ENCODE measurements at regions not wholly inside any gene's neighbourhood (a gene's known extent, or its start where the extent isn't known, plus 50 kb on each side); places are given as distances from the start of the nearest gene placed in this dataset.

DNA sequence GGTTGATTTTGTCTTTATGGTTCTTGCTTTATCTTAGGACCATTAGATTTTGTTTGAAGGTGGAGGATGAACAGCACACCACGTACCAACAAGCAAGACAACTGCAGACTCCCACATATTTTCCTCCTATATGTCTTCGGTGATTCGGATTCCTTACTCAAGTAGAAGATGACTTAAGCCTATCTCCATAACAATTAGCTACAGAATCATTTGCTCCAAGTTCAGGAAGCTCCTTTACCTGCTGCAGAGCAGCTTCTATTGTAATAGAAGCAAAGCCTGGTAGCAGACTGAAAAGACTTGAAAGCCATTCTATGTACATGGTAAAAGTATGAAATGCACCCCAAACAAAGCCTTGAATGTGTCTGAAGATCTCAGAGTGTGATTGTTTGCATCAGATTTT lies 229.0 kb downstream of the SOX2 start:
- POLR2A ChIA-PET: no interaction called here

DNA sequence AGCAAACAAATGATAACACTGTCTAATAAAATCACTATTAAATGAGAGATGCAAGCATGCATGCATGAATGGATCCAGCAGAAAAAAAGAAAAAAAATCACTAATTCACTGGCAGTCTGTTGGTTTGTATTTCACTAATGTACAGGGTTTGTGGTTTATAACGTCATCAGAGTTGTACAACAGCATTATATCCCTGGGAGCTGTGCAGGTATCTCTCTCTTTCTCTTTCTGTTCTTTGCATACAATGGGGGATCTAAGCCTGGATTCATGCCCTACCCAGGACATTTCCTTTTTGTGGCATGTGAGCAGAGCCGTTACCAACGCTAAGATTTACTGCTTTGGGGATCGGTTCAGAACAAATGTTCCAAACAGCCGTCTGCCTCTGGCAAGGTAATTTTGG lies 229.5 kb downstream of the SOX2 start:
- POLR2A ChIA-PET: no interaction called here
- H3K9me3 ChIP-seq (ENCODE audit: control insufficient read depth, insufficient read depth, low read depth, low read length): no peaks in the 10 kb centered on the region
- no TSS peak for BruUV-seq (replicated peaks)
- H3K4me1 ChIP-seq (ENCODE audit: control insufficient read depth, insufficient read depth, low read length): no peaks in the 10 kb centered on the region
- no peak for ATAC-seq
- intact Hi-C loops (cut with micrococcal nuclease; ENCODE audit: unreplicated experiment): no loop called here
- H3K27me3 ChIP-seq (ENCODE audit: control insufficient read depth, insufficient read depth, low read length): no peaks in the 10 kb centered on the region
- no peak overlapping the region for H3K27ac ChIP-seq (ENCODE audit: low read length)
- no peaks in the 10 kb centered on the region for H3K36me3 ChIP-seq (ENCODE audit: control insufficient read depth, insufficient read depth, low read length)
- CTCF ChIA-PET: no interaction called here
- in situ Hi-C loops (cut with HindIII; ENCODE audit: low pct_unique_long_range_greater_than_20kb, low sequenced_read_pairs): no loop called here
- no peak for TF ChIP-seq TCF7L2 (IDR thresholded peaks at IDR 0.05; ENCODE audit: low read depth, low read length)
- TF ChIP-seq, protein P1, sequence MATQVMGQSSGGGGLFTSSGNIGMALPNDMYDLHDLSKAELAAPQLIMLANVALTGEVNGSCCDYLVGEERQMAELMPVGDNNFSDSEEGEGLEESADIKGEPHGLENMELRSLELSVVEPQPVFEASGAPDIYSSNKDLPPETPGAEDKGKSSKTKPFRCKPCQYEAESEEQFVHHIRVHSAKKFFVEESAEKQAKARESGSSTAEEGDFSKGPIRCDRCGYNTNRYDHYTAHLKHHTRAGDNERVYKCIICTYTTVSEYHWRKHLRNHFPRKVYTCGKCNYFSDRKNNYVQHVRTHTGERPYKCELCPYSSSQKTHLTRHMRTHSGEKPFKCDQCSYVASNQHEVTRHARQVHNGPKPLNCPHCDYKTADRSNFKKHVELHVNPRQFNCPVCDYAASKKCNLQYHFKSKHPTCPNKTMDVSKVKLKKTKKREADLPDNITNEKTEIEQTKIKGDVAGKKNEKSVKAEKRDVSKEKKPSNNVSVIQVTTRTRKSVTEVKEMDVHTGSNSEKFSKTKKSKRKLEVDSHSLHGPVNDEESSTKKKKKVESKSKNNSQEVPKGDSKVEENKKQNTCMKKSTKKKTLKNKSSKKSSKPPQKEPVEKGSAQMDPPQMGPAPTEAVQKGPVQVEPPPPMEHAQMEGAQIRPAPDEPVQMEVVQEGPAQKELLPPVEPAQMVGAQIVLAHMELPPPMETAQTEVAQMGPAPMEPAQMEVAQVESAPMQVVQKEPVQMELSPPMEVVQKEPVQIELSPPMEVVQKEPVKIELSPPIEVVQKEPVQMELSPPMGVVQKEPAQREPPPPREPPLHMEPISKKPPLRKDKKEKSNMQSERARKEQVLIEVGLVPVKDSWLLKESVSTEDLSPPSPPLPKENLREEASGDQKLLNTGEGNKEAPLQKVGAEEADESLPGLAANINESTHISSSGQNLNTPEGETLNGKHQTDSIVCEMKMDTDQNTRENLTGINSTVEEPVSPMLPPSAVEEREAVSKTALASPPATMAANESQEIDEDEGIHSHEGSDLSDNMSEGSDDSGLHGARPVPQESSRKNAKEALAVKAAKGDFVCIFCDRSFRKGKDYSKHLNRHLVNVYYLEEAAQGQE (IDR thresholded peaks at IDR 0.05; ENCODE audit: insufficient read depth in 1 of 2, low read depth in 2 of 2, low read length in 1 of 2): no peak
- TF ChIP-seq SIN3A (IDR thresholded peaks at IDR 0.05; ENCODE audit: borderline replicate concordance, insufficient read depth, low read depth, low read length): no peak
- TF ChIP-seq POLR2AphosphoS5 (IDR thresholded peaks at IDR 0.05; ENCODE audit: low read depth, low read length): no peak
- no peak for DNase-seq (ENCODE audit: low read depth, low spot score)
- no peak overlapping the region for H3K4me3 ChIP-seq (ENCODE audit: low read depth in 2 of 2, low read length in 2 of 2)

More for the DNA sequence above, 229.0 kb downstream of the SOX2 start:
- Histone ChIP-seq H3K27ac (ENCODE audit: low read length) (no peak overlapping the region), H3K36me3 (ENCODE audit: control insufficient read depth, insufficient read depth, low read length) (no peaks in the 10 kb centered on the region), H3K4me3 (ENCODE audit: low read depth in 2 of 2, low read length in 2 of 2) (no peak overlapping the region), H3K9me3 (ENCODE audit: control insufficient read depth, insufficient read depth, low read depth, low read length) (no peaks in the 10 kb centered on the region), H3K4me1 (ENCODE audit: control insufficient read depth, insufficient read depth, low read length) (no peaks in the 10 kb centered on the region), H3K27me3 (ENCODE audit: control insufficient read depth, insufficient read depth, low read length) (no peaks in the 10 kb centered on the region)
- in situ Hi-C loops (cut with HindIII; ENCODE audit: low pct_unique_long_range_greater_than_20kb, low sequenced_read_pairs): no loop called here
- no peak for ATAC-seq
- intact Hi-C loops (cut with micrococcal nuclease; ENCODE audit: unreplicated experiment): no loop called here
- TF ChIP-seq SIN3A (IDR thresholded peaks at IDR 0.05; ENCODE audit: borderline replicate concordance, insufficient read depth, low read depth, low read length): no peak
- no peak for TF ChIP-seq POLR2AphosphoS5 (IDR thresholded peaks at IDR 0.05; ENCODE audit: low read depth, low read length)
- TF ChIP-seq, protein P1 (IDR thresholded peaks at IDR 0.05; ENCODE audit: insufficient read depth in 1 of 2, low read depth in 2 of 2, low read length in 1 of 2): no peak
- TF ChIP-seq, protein P2, sequence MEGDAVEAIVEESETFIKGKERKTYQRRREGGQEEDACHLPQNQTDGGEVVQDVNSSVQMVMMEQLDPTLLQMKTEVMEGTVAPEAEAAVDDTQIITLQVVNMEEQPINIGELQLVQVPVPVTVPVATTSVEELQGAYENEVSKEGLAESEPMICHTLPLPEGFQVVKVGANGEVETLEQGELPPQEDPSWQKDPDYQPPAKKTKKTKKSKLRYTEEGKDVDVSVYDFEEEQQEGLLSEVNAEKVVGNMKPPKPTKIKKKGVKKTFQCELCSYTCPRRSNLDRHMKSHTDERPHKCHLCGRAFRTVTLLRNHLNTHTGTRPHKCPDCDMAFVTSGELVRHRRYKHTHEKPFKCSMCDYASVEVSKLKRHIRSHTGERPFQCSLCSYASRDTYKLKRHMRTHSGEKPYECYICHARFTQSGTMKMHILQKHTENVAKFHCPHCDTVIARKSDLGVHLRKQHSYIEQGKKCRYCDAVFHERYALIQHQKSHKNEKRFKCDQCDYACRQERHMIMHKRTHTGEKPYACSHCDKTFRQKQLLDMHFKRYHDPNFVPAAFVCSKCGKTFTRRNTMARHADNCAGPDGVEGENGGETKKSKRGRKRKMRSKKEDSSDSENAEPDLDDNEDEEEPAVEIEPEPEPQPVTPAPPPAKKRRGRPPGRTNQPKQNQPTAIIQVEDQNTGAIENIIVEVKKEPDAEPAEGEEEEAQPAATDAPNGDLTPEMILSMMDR (IDR thresholded peaks at IDR 0.05): no peak
- no peak for TF ChIP-seq TCF7L2 (IDR thresholded peaks at IDR 0.05; ENCODE audit: low read depth, low read length)
- BruUV-seq (replicated peaks): no TSS peak
- no peak for DNase-seq (ENCODE audit: low read depth, low spot score)
- CTCF ChIA-PET: no interaction called here

Measured in Panc1 (cell line).